ENCODE measurements at regions not wholly inside any gene's neighbourhood (a gene's known extent, or its start where the extent isn't known, plus 50 kb on each side); places are given as distances from the start of the nearest gene placed in this dataset.
"Not testable (repeated sequence)": the region's sequence is repeated elsewhere in the genome, so short reads cannot be mapped to it uniquely, and the experiment has no call there.

DNA sequence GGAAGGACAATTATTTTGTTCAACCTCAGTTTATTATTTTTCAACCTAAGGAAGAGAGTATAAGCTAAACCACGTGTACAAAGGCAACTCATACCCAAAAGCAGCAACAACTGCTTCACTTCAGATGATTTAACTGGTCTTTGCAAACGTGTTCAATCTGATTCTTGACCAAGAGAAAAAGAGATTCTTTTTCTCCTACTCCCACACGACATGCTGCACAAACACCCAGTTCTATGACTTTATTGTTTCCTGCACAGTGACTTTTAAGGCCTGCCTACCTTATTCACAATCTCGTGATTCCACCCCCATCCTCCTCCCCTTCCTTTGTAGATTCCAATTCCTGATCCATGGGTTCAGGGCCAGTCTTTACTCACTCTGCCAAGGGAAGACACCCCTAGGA, 1394.8 kb upstream of the ZEB2 start:
- Histone ChIP-seq H3K27ac (ENCODE audit: low read depth, low read length) (no peak overlapping the region), H3K27me3 (ENCODE audit: insufficient read depth, low read length) (no peaks in the 10 kb centered on the region), H3K36me3 (ENCODE audit: insufficient read depth, low read length) (no peaks in the 10 kb centered on the region), H3K4me3 (ENCODE audit: low read depth, low read length) (no peak overlapping the region), H3K4me1 (ENCODE audit: control insufficient read depth, insufficient read depth, low read length, unreplicated experiment) (peaks cover 11% of the 10 kb centered on the region), H3K79me2 (ENCODE audit: control insufficient read depth, insufficient read depth, low read length, unreplicated experiment) (no peaks in the 10 kb centered on the region), H2AFZ (ENCODE audit: low read length, unreplicated experiment) (no peak overlapping the region)

DNA sequence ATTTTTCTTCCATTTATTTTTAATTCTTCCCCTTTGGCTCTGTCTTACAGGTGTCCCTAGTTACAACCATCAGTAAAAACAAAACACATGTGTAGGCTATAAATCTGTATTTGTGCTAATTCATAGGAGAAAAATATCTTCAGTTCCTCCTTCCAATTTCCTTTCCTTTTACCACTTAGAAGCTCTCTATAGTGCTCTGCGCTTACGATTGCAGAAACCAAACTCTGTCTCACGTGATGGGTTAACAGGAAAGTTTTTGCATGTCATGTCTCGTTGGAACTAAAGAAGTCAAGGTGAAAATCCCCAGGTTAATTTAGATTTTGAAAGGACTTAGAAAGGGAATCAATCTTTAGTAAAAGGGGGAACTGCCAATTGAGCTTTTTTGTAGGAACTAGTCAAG, 1390.5 kb upstream of the ZEB2 start:
- H3K4me3 ChIP-seq (ENCODE audit: low read depth, low read length), result no peak overlapping the region

DNA sequence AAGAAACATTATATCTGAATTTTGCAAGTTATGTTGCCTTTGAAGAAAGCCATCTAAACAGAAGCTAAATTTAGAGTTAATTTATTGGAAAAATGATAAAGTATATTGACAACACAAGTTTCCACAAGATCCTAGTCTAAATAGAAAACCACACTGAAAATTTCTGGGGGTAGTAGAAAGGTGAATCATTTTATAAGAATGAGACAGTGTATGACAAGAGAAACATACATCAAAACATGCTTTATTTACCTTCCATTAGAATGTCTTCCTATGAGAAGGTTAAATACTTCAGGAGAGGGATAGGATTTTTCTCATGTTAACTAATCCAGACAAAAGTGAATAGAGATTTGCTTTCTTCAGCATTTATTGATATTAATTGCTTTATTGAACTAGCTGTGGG, 1389.8 kb upstream of the ZEB2 start:
- Histone ChIP-seq H3K4me1 (ENCODE audit: control insufficient read depth, insufficient read depth, low read length, unreplicated experiment) (peaks cover 16% of the 10 kb centered on the region), H3K79me2 (ENCODE audit: control insufficient read depth, insufficient read depth, low read length, unreplicated experiment) (no peaks in the 10 kb centered on the region), H3K27ac (ENCODE audit: low read depth, low read length) (no peak overlapping the region), H3K36me3 (ENCODE audit: insufficient read depth, low read length) (no peaks in the 10 kb centered on the region), H3K27me3 (ENCODE audit: insufficient read depth, low read length) (no peaks in the 10 kb centered on the region), H3K4me3 (ENCODE audit: low read depth, low read length) (no peak overlapping the region), H2AFZ (ENCODE audit: low read length, unreplicated experiment) (no peak overlapping the region)

More for the DNA sequence above, 1390.5 kb upstream of the ZEB2 start:
- Histone ChIP-seq H3K36me3 (ENCODE audit: insufficient read depth, low read length) (no peaks in the 10 kb centered on the region), H3K27ac (ENCODE audit: low read depth, low read length) (no peak overlapping the region), H2AFZ (ENCODE audit: low read length, unreplicated experiment) (no peak overlapping the region), H3K4me1 (ENCODE audit: control insufficient read depth, insufficient read depth, low read length, unreplicated experiment) (peaks cover 16% of the 10 kb centered on the region), H3K27me3 (ENCODE audit: insufficient read depth, low read length) (no peaks in the 10 kb centered on the region), H3K79me2 (ENCODE audit: control insufficient read depth, insufficient read depth, low read length, unreplicated experiment) (no peaks in the 10 kb centered on the region)

DNA sequence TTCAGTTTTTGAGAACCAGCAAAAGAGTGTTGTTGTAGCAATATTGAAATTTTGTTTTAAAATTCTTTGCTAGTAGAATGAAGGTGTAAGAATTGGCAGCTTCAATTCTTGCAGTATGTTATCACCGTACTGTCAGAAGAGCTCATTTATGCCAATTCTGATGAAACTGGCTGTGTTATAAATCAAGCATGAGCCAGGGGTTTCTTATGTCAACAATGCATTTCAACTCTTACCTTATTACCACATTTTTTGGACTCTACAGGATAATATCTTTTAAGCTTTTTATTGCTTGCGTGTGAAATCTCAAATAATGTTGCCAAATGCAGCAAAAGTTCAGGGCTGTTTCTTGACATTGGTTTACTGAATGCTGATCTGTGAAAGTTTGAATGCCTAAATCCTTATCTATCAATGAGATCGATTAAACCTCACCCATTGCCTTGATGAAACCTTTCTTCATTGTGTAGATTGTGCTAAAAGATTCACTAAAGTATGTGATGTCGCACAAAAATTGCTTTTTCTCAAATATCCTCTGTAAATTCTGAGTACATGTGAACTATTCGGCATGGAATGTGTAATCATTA, 1389.3 kb upstream of the ZEB2 start:
- Histone ChIP-seq H3K79me2 (ENCODE audit: control insufficient read depth, insufficient read depth, low read length, unreplicated experiment) (no peaks in the 10 kb centered on the region), H3K4me1 (ENCODE audit: control insufficient read depth, insufficient read depth, low read length, unreplicated experiment) (peaks cover 16% of the 10 kb centered on the region), H3K27ac (ENCODE audit: low read depth, low read length) (no peak overlapping the region), H3K27me3 (ENCODE audit: insufficient read depth, low read length) (no peaks in the 10 kb centered on the region), H3K4me3 (ENCODE audit: low read depth, low read length) (no peak overlapping the region), H2AFZ (ENCODE audit: low read length, unreplicated experiment) (no peak overlapping the region), H3K36me3 (ENCODE audit: insufficient read depth, low read length) (no peaks in the 10 kb centered on the region)

DNA sequence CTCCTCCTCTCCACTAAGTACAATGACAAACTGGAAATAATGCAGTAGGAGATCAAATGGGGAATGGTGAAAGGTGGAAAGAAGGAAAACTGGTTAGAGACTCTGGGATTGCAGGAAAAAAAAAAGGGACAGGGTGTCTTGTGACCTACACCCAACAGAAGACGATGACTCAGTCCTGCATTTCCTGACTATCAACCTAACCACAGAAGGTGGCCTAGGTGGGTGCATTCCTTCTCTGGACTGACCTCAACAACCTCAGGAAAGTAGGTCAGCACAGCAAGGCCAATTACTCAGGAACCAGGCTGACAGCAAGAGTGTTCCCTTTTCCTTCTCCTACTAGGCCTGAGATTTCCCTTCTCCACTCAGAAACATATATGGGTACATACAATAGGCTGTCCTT, 1386.4 kb upstream of the ZEB2 start:
- peaks cover 16% of the 10 kb centered on the region for H3K4me1 ChIP-seq (ENCODE audit: control insufficient read depth, insufficient read depth, low read length, unreplicated experiment)
- no peaks in the 10 kb centered on the region for H3K27me3 ChIP-seq (ENCODE audit: insufficient read depth, low read length)
- no peaks in the 10 kb centered on the region for H3K79me2 ChIP-seq (ENCODE audit: control insufficient read depth, insufficient read depth, low read length, unreplicated experiment)
- no peak overlapping the region for H3K27ac ChIP-seq (ENCODE audit: low read depth, low read length)
- no peaks in the 10 kb centered on the region for H3K36me3 ChIP-seq (ENCODE audit: insufficient read depth, low read length)
- H2AFZ ChIP-seq (ENCODE audit: low read length, unreplicated experiment), result no peak overlapping the region
- H3K4me3 ChIP-seq (ENCODE audit: low read depth, low read length), result no peak overlapping the region

DNA sequence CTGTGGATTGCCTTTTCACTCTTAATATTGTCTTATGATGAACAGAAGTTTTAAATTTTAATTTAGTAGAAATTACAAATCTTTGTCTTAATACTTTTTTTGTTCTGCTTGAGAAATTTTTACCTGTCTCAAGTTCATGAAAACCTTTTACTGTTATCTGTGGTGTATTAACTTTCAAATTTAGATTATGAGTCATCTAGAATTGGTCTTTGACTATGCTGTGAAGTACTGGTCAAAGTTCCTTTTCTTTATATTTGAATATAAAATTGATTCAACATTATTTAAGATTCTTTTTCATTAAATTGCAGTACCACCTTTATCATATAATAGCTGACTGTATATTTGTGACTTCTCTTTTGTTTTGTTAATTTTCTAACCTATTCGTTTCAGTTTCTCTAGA, 1385.5 kb upstream of the ZEB2 start:
- Histone ChIP-seq H3K27me3 (ENCODE audit: insufficient read depth, low read length) (no peaks in the 10 kb centered on the region), H3K4me3 (ENCODE audit: low read depth, low read length) (no peak overlapping the region), H2AFZ (ENCODE audit: low read length, unreplicated experiment) (no peak overlapping the region), H3K27ac (ENCODE audit: low read depth, low read length) (no peak overlapping the region), H3K79me2 (ENCODE audit: control insufficient read depth, insufficient read depth, low read length, unreplicated experiment) (no peaks in the 10 kb centered on the region), H3K4me1 (ENCODE audit: control insufficient read depth, insufficient read depth, low read length, unreplicated experiment) (peaks cover 16% of the 10 kb centered on the region), H3K36me3 (ENCODE audit: insufficient read depth, low read length) (no peaks in the 10 kb centered on the region)

DNA sequence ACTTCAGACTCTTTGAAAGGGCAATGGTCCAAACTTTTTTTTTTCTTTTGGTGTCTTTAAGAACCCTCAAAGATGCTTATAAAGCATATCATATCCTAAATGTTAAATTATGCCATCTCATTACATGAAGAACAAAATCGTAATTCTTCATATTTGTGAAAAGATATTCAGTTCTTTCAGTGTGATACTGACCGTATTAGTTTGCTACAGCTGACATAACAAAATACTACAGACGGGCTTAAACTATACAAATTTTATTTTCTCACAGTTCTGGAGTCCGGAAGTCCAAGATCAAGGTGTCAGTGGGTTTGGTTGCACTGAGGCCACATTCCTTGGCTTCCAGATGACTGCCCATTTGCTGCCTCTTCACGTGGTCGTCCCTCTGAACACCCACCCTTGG, 1377.2 kb upstream of the ZEB2 start:
- Histone ChIP-seq H2AFZ (ENCODE audit: low read length, unreplicated experiment) (no peak overlapping the region), H3K36me3 (ENCODE audit: insufficient read depth, low read length) (no peaks in the 10 kb centered on the region), H3K79me2 (ENCODE audit: control insufficient read depth, insufficient read depth, low read length, unreplicated experiment) (no peaks in the 10 kb centered on the region), H3K27ac (ENCODE audit: low read depth, low read length) (no peak overlapping the region), H3K4me1 (ENCODE audit: control insufficient read depth, insufficient read depth, low read length, unreplicated experiment) (no peaks in the 10 kb centered on the region), H3K4me3 (ENCODE audit: low read depth, low read length) (no peak overlapping the region), H3K27me3 (ENCODE audit: insufficient read depth, low read length) (no peaks in the 10 kb centered on the region)

DNA sequence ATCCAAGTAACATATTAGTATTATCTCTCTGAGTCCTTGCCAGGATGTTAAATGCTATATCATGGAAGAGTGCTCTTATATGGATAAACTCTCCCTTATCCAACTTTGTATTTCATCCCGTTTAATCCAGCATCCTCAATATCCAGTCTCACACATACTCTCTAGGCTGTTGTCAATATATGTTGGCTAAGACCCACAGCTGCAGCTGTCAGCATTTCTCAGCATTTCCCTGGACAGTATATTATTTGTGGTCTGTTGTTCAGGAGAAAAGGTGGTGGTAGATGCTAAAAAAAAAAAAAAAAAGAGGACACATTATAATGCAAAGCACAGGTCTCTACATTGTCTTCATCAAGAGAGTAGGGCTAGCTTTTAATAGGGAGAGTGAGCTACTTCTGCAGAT, 1368.0 kb upstream of the ZEB2 start:
- Histone ChIP-seq H2AFZ (ENCODE audit: low read length, unreplicated experiment) (no peak overlapping the region), H3K79me2 (ENCODE audit: control insufficient read depth, insufficient read depth, low read length, unreplicated experiment) (no peaks in the 10 kb centered on the region), H3K4me3 (ENCODE audit: low read depth, low read length) (no peak overlapping the region), H3K27ac (ENCODE audit: low read depth, low read length) (no peak overlapping the region), H3K36me3 (ENCODE audit: insufficient read depth, low read length) (no peaks in the 10 kb centered on the region), H3K27me3 (ENCODE audit: insufficient read depth, low read length) (no peaks in the 10 kb centered on the region), H3K4me1 (ENCODE audit: control insufficient read depth, insufficient read depth, low read length, unreplicated experiment) (no peaks in the 10 kb centered on the region)

DNA sequence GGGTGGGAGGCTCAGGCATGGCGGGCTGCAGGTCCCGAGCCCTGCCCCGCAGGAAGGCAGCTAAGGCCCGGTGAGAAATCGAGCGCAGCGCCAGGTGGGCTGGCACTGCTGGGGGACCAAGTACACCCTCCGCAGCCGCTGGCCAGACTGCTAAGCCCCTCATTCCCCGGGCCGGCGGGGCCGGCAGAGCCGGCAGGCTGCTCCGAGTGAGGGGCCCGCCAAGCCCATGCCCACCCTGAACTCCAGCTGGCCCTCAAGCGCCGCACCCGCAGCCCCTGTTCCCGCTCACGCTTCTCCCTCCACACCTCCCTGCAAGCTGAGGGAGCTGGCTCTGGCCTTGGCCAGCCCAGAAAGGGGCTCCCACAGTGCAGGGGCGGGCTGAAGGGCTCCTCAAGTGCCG, 1361.1 kb upstream of the ZEB2 start:
- H3K4me1 ChIP-seq (ENCODE audit: control insufficient read depth, insufficient read depth, low read length, unreplicated experiment); H3K36me3 ChIP-seq (ENCODE audit: insufficient read depth, low read length); H2AFZ ChIP-seq (ENCODE audit: low read length, unreplicated experiment); H3K27me3 ChIP-seq (ENCODE audit: insufficient read depth, low read length); H3K79me2 ChIP-seq (ENCODE audit: control insufficient read depth, insufficient read depth, low read length, unreplicated experiment); H3K4me3 ChIP-seq (ENCODE audit: low read depth, low read length); H3K27ac ChIP-seq (ENCODE audit: low read depth, low read length): not testable (repeated sequence)

DNA sequence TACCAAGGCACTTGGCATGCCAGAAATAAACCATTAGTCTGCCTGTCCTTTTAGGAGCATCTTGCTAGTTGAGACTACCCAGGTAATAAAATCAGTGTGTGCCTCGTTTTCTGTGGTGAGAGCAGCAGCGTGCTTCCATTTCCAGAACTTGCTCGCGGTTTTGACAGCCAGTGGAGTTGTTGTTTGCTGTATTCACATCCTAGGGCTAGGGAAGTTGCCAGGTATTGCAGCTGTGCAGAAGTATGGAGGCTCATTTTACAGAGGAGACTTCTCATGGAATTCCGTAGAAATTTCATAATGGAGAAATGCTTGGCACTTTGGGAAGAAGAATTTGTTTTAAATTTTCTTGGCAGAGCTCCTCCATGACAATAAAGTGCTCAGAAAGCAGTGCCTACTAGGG, 1355.1 kb upstream of the ZEB2 start:
- Histone ChIP-seq H3K4me1 (ENCODE audit: control insufficient read depth, insufficient read depth, low read length, unreplicated experiment) (peaks cover 14% of the 10 kb centered on the region), H3K79me2 (ENCODE audit: control insufficient read depth, insufficient read depth, low read length, unreplicated experiment) (no peaks in the 10 kb centered on the region), H3K27me3 (ENCODE audit: insufficient read depth, low read length) (no peaks in the 10 kb centered on the region), H3K4me3 (ENCODE audit: low read depth, low read length) (no peak overlapping the region), H3K36me3 (ENCODE audit: insufficient read depth, low read length) (no peaks in the 10 kb centered on the region), H2AFZ (ENCODE audit: low read length, unreplicated experiment) (no peak overlapping the region), H3K27ac (ENCODE audit: low read depth, low read length) (no peak overlapping the region)

DNA sequence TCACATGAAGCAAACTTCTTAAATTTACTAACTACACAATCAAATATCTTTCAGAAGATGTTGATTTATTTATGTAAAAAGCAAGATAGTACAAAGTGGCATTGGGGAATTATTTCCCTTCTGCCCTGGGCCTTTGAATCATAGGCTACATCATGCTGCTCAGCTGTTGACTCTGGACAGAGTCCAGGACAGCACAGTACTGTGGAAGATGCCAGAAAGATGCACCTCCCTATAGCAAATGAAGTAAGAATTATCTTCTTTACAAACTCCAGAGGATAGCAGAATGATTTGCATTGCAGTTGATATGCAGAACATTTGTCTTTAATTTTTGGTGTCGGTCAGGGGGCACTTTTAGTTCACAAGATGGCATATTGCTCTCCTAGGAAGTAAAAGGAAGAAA, 1354.5 kb upstream of the ZEB2 start:
- Histone ChIP-seq H3K36me3 (ENCODE audit: insufficient read depth, low read length) (no peaks in the 10 kb centered on the region), H3K4me1 (ENCODE audit: control insufficient read depth, insufficient read depth, low read length, unreplicated experiment) (peaks cover 14% of the 10 kb centered on the region), H3K27ac (ENCODE audit: low read depth, low read length) (no peak overlapping the region), H2AFZ (ENCODE audit: low read length, unreplicated experiment) (no peak overlapping the region), H3K27me3 (ENCODE audit: insufficient read depth, low read length) (no peaks in the 10 kb centered on the region), H3K79me2 (ENCODE audit: control insufficient read depth, insufficient read depth, low read length, unreplicated experiment) (no peaks in the 10 kb centered on the region), H3K4me3 (ENCODE audit: low read depth, low read length) (no peak overlapping the region)
